GM19035 (cell line): ENCODE measurements at regions not wholly inside any gene's neighbourhood (a gene's known extent, or its start where the extent isn't known, plus 50 kb on each side); places are given as distances from the start of the nearest gene placed in this dataset.
A peak's percentile ranks its signal among the peaks of the same experiment; 100 is the strongest.

Experiments
- ATAC-seq: cut with Tn5 transposase; IDR thresholded peaks from one replicate; pipeline ENCODE4 v1.9.1; 2021; ENCODE audit not compliant: unreplicated experiment

- ATAC-seq: no peak
Measured at GRCh38 chr1:83006271-83006670, 992.7 kb downstream of the TTLL7 start.

GRCh38 chr1:83000286-83000685 is 998.6 kb downstream of the TTLL7 start:
- ATAC-seq: no peak

GRCh38 chr1:82995951-82996350 is 1003.0 kb downstream of the TTLL7 start:
- ATAC-seq: no peak

- no peak for ATAC-seq
Measured at GRCh38 chr1:82994616-82995263, 1004.2 kb downstream of the TTLL7 start.

GRCh38 chr1:82991569-82991968 is 1007.4 kb downstream of the TTLL7 start:
- ATAC-seq: no peak

GRCh38 chr1:82979593-82980236 is 1019.2 kb downstream of the TTLL7 start:
- ATAC-seq: peak; percentile 99

- no peak for ATAC-seq
Measured at GRCh38 chr1:82978461-82979324, 1020.2 kb downstream of the TTLL7 start.

- no peak for ATAC-seq
Measured at GRCh38 chr1:82972841-82973553, 1025.9 kb downstream of the TTLL7 start.

- no peak for ATAC-seq
Measured at GRCh38 chr1:82969340-82969739, 1029.6 kb downstream of the TTLL7 start.

GRCh38 chr1:82962658-82963057 is 1036.3 kb downstream of the TTLL7 start:
- no peak for ATAC-seq

- no peak for ATAC-seq
Measured at GRCh38 chr1:82950606-82951200, 1048.2 kb downstream of the TTLL7 start.

GRCh38 chr1:82948386-82948785 is 1050.5 kb downstream of the TTLL7 start:
- ATAC-seq: no peak

- ATAC-seq: no peak
Measured at GRCh38 chr1:82947278-82947677, 1051.7 kb downstream of the TTLL7 start.

GRCh38 chr1:82946096-82946605 is 1052.8 kb downstream of the TTLL7 start:
- no peak for ATAC-seq

GRCh38 chr1:82944822-82945221 is 1054.1 kb downstream of the TTLL7 start:
- ATAC-seq: no peak

- no peak for ATAC-seq
Measured at GRCh38 chr1:82934074-82934473, 1064.9 kb downstream of the TTLL7 start.

GRCh38 chr1:82932727-82933126 is 1066.2 kb downstream of the TTLL7 start:
- ATAC-seq: no peak

- ATAC-seq: no peak
Measured at GRCh38 chr1:82932207-82932606, 1066.7 kb downstream of the TTLL7 start.

- no peak for ATAC-seq
Measured at GRCh38 chr1:82931006-82931405, 1067.9 kb downstream of the TTLL7 start.

- no peak for ATAC-seq
Measured at GRCh38 chr1:82927753-82928152, 1071.2 kb downstream of the TTLL7 start.

- ATAC-seq: no peak
Measured at GRCh38 chr1:82924666-82925065, 1074.3 kb downstream of the TTLL7 start.
